Esophagus squamous epithelium (tissue), 5 donors: ENCODE measurements at regions not wholly inside any gene's neighbourhood (a gene's known extent, or its start where the extent isn't known, plus 50 kb on each side); places are given as distances from the start of the nearest gene placed in this dataset.

ENCODE experiments used
- DNase-seq: peaks from one replicate; lab custom pipeline; 2025; lab: John Stamatoyannopoulos, UW
- H3K27ac ChIP-seq, 4 donors: fragments of 200-600 bp; sonication (generic); one replicate each; pipeline ENCODE4 v1.5.1; 2016 to 2019; ENCODE audit warnings: mild to moderate bottlenecking in 1 of 4
- H3K27me3 ChIP-seq, 4 donors: fragments of 200-600 bp; sonication (generic); 1 replicate in 3 of 4; 2 replicates in 1 of 4; pipeline versions ENCODE4 v1.5.1 to v1.6.0; 2017 to 2021; ENCODE audit warnings: antibody characterized with exemption in 1 of 4
- H3K36me3 ChIP-seq, 3 donors: fragments of 200-600 bp; sonication (generic); one replicate each; pipeline ENCODE4 v1.5.1; 2016 to 2019
- H3K4me1 ChIP-seq, 3 donors: fragments of 200-600 bp; sonication (generic); one replicate each; pipeline ENCODE4 v1.5.1; 2017 to 2019
- H3K4me3 ChIP-seq, 4 donors: fragments of 200-600 bp; sonication (generic); 1 replicate in 3 of 4; 2 replicates in 1 of 4; pipeline ENCODE4 v1.5.1; 2016 to 2019; ENCODE audit warnings: mild to moderate bottlenecking in 2 of 4, moderate library complexity in 1 of 4
- H3K9me3 ChIP-seq, 3 donors: fragments of 200-600 bp; sonication (generic); one replicate each; pipeline ENCODE4 v1.5.1; 2016 to 2019
- POLR2A ChIP-seq, 4 donors: fragments of 450-650 bp; IDR thresholded peaks; one replicate each; pipeline ENCODE4 v1.6.1; 2017; ENCODE audit warnings: antibody characterized with exemption in 4 of 4, mild to moderate bottlenecking in 4 of 4, moderate library complexity in 3 of 4
- whole genome bisulfite sequencing, 2 donors: methylation state at CpG; one replicate each; pipeline ENCODE4 v1.1.5; 2018; 5-methylcytosine and 5-hydroxymethylcytosine counted together
- intact Hi-C: fragments of 100-400 bp; cut with DNase I; formaldehyde crosslinking; loops from one replicate; pipeline ENCODE4 v1.15.0; 2022
- TF ChIP-seq, protein P1 (sequence below), 6 experiments: fragments of 450-650 bp in 4 of 6; fragments of 200-600 bp in 2 of 6; sonication (generic) in 2 of 6; IDR thresholded peaks; one replicate each; pipeline ENCODE4 v1.5.1; 2016 to 2019; ENCODE audit warnings: antibody characterized with exemption in 6 of 6, mild to moderate bottlenecking in 4 of 6, moderate library complexity in 4 of 6
- donor health status: DM: yes; HTN: yes; CAD: no.

DNA sequence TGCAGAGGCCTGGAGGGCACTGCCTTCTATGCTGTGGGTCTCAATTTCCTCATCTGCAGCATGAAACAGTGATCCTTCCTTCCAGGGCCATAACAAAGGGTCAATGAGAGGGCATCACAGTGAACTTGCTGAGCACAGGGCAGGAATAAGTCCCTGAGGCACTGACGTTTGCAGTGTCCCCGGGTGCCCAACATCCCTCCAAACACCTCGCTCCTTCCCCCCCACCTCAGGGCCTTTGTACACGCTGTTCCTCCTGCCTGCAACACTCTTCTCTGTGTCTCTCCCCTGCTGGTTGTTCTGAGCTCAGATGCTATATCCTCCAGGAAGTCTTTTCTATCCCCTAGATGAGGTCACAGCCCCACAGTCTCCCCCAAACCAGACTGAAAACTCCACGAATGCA is 59.7 kb upstream of the TCF20 start:
- WGBS, 2 donors, result 67 to 88% methylated on average over 3 to 5 of the region's 5 CpGs
- Histone ChIP-seq H3K4me3 (no peak overlapping the region), H3K4me1 (peaks cover 11 to 47% (median 17%) of the 10 kb centered on the region in 3 donors), H3K36me3 (no peaks in the 10 kb centered on the region), H3K9me3 (no peaks in the 10 kb centered on the region), H3K27me3 (peaks cover 0 to 7% (median 0%) of the 10 kb centered on the region in 4 donors), H3K27ac (no peak overlapping the region)
- no peak for DNase-seq
- no peak for TF ChIP-seq POLR2A (IDR thresholded peaks at IDR 0.05)
- TF ChIP-seq, protein P1, sequence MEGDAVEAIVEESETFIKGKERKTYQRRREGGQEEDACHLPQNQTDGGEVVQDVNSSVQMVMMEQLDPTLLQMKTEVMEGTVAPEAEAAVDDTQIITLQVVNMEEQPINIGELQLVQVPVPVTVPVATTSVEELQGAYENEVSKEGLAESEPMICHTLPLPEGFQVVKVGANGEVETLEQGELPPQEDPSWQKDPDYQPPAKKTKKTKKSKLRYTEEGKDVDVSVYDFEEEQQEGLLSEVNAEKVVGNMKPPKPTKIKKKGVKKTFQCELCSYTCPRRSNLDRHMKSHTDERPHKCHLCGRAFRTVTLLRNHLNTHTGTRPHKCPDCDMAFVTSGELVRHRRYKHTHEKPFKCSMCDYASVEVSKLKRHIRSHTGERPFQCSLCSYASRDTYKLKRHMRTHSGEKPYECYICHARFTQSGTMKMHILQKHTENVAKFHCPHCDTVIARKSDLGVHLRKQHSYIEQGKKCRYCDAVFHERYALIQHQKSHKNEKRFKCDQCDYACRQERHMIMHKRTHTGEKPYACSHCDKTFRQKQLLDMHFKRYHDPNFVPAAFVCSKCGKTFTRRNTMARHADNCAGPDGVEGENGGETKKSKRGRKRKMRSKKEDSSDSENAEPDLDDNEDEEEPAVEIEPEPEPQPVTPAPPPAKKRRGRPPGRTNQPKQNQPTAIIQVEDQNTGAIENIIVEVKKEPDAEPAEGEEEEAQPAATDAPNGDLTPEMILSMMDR (IDR thresholded peaks at IDR 0.05), result no peak
- intact Hi-C loops, result no loop called here

DNA sequence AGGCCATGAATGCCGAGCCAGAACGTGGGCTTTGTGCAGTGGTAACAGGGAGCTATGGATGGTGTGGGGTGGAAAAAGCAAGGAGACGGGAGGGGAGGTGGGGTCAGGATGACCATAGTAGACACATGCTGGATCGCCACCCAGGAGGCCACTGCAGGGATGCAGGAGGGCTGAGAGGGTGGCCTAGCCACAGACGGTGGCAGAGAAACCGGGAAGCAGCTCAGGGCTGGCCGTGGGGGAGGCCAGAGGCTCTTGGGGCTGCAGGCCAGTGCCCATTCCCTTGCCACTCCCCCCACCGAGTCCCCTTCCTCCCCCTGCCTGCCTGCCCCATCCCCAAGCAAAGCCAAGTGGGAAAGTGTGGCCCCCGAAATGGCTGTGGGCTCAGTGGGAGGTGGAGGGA is 59.1 kb upstream of the TCF20 start:
- Histone ChIP-seq H3K9me3 (no peaks in the 10 kb centered on the region), H3K4me1 (peaks cover 15 to 53% (median 20%) of the 10 kb centered on the region in 3 donors), H3K36me3 (no peaks in the 10 kb centered on the region), H3K27me3 (peaks cover 0 to 7% (median 0%) of the 10 kb centered on the region in 4 donors), H3K4me3 (no peak overlapping the region), H3K27ac (no peak overlapping the region)
- TF ChIP-seq POLR2A (IDR thresholded peaks at IDR 0.05), result no peak
- TF ChIP-seq, protein P1 (IDR thresholded peaks at IDR 0.05), result no peak
- DNase-seq, result no peak
- WGBS, 2 donors, result 84 to 88% methylated on average over 6 to 8 of the region's 9 CpGs
- intact Hi-C loops, result no loop called here

DNA sequence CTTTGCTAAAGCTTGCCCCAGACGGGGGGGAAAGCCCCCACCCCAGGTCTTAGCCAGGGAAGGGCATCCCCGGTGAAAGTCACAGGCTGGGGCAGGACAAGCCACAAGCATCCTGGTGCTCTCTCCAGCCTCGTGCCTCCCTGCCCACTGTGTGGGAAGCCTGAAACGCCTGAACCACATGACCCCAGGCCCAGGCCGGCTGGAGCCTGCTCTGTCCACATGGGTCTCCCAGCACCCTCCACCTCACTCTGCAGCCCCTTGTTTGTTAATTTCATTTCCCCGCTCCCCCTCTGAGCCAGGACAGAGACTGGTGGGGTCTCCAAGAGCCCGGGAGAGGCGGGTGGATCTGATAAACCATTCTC is 58.3 kb upstream of the TCF20 start:
- Histone ChIP-seq H3K27ac (no peak overlapping the region), H3K36me3 (no peaks in the 10 kb centered on the region), H3K9me3 (no peaks in the 10 kb centered on the region), H3K4me1 (peaks cover 15 to 53% (median 20%) of the 10 kb centered on the region in 3 donors), H3K27me3 (peaks cover 0 to 7% (median 0%) of the 10 kb centered on the region in 4 donors), H3K4me3 (no peak overlapping the region)
- 36 to 91% methylated on average over 2 to 6 of the region's 8 CpGs for WGBS, 2 donors
- intact Hi-C loops, result no loop called here
- no peak for TF ChIP-seq POLR2A (IDR thresholded peaks at IDR 0.05)
- TF ChIP-seq, protein P1 (IDR thresholded peaks at IDR 0.05), result no peak
- no peak for DNase-seq

DNA sequence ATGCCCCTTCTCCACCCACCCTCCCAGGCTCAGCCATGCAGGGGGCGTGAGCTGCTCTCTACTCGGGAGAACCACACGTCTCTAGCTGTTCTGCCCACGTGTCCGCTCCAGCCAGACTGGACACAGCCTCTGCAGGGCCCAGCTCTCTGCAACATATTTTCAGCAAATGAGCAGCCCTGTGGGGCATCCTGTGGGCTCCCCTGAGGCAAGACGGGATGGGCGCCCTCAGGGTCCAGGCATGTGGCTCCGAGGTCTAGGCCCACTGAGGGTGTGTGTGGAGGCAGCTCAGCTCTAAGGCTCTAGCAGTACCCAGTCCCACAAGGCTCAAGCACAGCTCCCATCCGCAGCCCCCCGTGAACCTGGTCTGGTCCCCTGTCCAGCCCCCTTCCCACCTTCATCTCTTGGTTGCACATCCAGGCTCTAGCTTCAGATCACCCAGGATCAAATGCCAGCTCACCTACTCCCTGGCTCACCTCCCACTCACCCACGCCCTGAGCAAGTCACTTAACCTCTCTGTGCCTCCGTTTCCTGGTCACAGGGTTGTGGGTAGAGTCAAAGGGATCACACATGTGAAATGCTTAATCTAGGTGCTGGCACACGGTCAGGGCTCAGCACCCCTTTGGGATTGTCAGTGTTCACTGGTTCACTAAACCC is 57.8 kb upstream of the TCF20 start:
- peaks cover 15 to 53% (median 20%) of the 10 kb centered on the region in 3 donors for H3K4me1 ChIP-seq
- 69 to 70% methylated on average over 7 to 10 of the region's 13 CpGs for WGBS, 2 donors
- H3K4me3 ChIP-seq, result no peak overlapping the region
- H3K36me3 ChIP-seq, result no peaks in the 10 kb centered on the region
- H3K27ac ChIP-seq, result no peak overlapping the region
- intact Hi-C loops, result no loop called here
- DNase-seq, result no peak
- TF ChIP-seq, protein P1 (IDR thresholded peaks at IDR 0.05), result no peak
- TF ChIP-seq POLR2A (IDR thresholded peaks at IDR 0.05), result no peak
- peaks cover 0 to 7% (median 0%) of the 10 kb centered on the region in 4 donors for H3K27me3 ChIP-seq
- no peaks in the 10 kb centered on the region for H3K9me3 ChIP-seq

DNA sequence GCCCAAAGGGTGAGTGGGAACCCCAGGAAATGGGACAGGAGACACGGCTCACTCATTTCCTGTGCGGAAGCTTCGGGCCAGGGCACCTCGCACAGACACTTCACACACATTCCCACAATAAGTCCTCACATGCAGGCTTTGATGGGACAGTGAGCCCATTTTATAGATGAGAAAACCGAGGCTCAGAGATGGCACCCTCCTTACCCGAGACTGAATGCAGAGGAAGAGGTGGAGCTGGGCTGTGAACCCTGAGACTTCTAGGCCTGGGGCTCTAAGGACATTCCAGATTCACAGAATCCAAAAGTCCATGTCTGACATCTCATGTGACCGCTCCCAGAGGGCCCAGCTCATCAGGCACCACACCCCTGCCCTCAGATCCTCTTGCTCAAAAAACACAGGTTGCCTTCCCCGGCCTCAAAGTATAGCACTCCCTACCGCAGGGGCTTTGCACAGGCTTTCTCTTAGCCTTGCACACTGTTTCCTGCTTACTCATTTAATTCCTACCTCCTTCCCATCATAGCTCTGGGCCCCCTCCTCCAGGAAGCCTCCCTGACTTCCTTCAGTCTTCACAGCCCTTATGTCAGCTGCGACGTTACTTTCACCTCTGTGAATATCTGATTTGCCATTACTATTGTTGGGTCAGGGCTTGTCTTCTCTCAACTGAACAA is 57.1 kb upstream of the TCF20 start:
- TF ChIP-seq, protein P1 (IDR thresholded peaks at IDR 0.05), result no peak
- no peak for TF ChIP-seq POLR2A (IDR thresholded peaks at IDR 0.05)
- intact Hi-C loops, result no loop called here
- whole genome bisulfite sequencing, 2 donors, result 66 to 87% methylated on average over 9 to 11 of the region's 11 CpGs
- no peaks in the 10 kb centered on the region for H3K9me3 ChIP-seq
- no peak overlapping the region for H3K4me3 ChIP-seq
- H3K27ac ChIP-seq, result no peak overlapping the region
- peaks cover 0 to 7% (median 0%) of the 10 kb centered on the region in 4 donors for H3K27me3 ChIP-seq
- no peak for DNase-seq
- no peaks in the 10 kb centered on the region for H3K36me3 ChIP-seq
- peaks cover 15 to 55% (median 20%) of the 10 kb centered on the region in 3 donors for H3K4me1 ChIP-seq
